DND-41 (cell line): ENCODE measurements at regions not wholly inside any gene's neighbourhood (a gene's known extent, or its start where the extent isn't known, plus 50 kb on each side); places are given as distances from the start of the nearest gene placed in this dataset.

Experiments
- ATAC-seq: fragments of 200-7000 bp; cut with Tn5 transposase; 3 replicates; pipeline ENCODE4 v1.9.1; 2021; ENCODE audit warnings: low read depth; ENCODE audit not compliant: insufficient read depth
- DNase-seq: peaks from one replicate; pipeline ENCODE4 v3.0.0-alpha.2; 2020
- H2AFZ ChIP-seq: 2 replicates; pipeline ENCODE4 v1.6.0; 2012; ENCODE audit warnings: low read depth, low read length
- H3K27ac ChIP-seq: 2 replicates; pipeline ENCODE4 v1.5.1; 2012; ENCODE audit warnings: low read length, inconsistent platforms
- H3K27me3 ChIP-seq: fragments of 200-600 bp; sonication (generic); 2 replicates; pipeline ENCODE4 v1.6.0; 2012; ENCODE audit warnings: low read length, mild to moderate bottlenecking, inconsistent platforms; ENCODE audit not compliant: insufficient read depth, poor library complexity
- H3K36me3 ChIP-seq: 2 replicates; pipeline ENCODE4 v1.5.1; 2012; ENCODE audit warnings: low read length, inconsistent platforms; ENCODE audit not compliant: insufficient read depth
- H3K4me1 ChIP-seq: 2 replicates; pipeline ENCODE4 v1.5.1; 2012; ENCODE audit warnings: mild to moderate bottlenecking, low read length; ENCODE audit not compliant: insufficient read depth
- H3K4me2 ChIP-seq: 2 replicates; pipeline ENCODE4 v1.6.0; 2012; ENCODE audit warnings: mild to moderate bottlenecking, moderate library complexity, low read length, inconsistent platforms; ENCODE audit not compliant: insufficient read depth
- H3K4me3 ChIP-seq, 2 experiments: fragments of 200-600 bp in 1 of 2; shearing (Covaris generic) in 1 of 2; 2 replicates each; pipeline ENCODE4 v1.5.1; 2012 to 2016; ENCODE audit warnings: inconsistent platforms in 2 of 2, low read length in 2 of 2, mild to moderate bottlenecking in 2 of 2, low read depth in 1 of 2, moderate library complexity in 1 of 2
- H3K79me2 ChIP-seq: 2 replicates; pipeline ENCODE4 v1.6.0; 2012; ENCODE audit warnings: low read length, inconsistent platforms; ENCODE audit not compliant: insufficient read depth
- H3K9ac ChIP-seq: 2 replicates; pipeline ENCODE4 v1.6.0; 2012; ENCODE audit warnings: low read depth, mild to moderate bottlenecking, inconsistent platforms, low read length, moderate library complexity
- H3K9me3 ChIP-seq: 2 replicates; pipeline ENCODE4 v1.5.1; 2012; ENCODE audit warnings: low read length, moderate library complexity, mild to moderate bottlenecking, inconsistent platforms; ENCODE audit not compliant: insufficient read depth, severe bottlenecking
- H4K20me1 ChIP-seq: 2 replicates; pipeline ENCODE4 v1.6.0; 2012; ENCODE audit warnings: low read length; ENCODE audit not compliant: insufficient read depth
- CTCF ChIP-seq: IDR thresholded peaks from 2 replicates; pipeline ENCODE4 v1.5.1; 2012; ENCODE audit warnings: borderline replicate concordance, low read length, moderate library complexity, mild to moderate bottlenecking; ENCODE audit not compliant: poor library complexity, severe bottlenecking; ENCODE audit errors: extremely low read depth
- EZH2 ChIP-seq: IDR thresholded peaks from 3 replicates; pipeline ENCODE4 v1.6.1; 2012; ENCODE audit warnings: borderline replicate concordance, low read depth, mild to moderate bottlenecking, moderate library complexity, low read length, inconsistent platforms; ENCODE audit not compliant: severe bottlenecking

GRCh38 chr3:43866529-43867353, 176.0 kb downstream of the ABHD5 start:
- Histone ChIP-seq H3K36me3 (no peaks in the 10 kb centered on the region), H3K27ac (no peak overlapping the region), H3K9me3 (no peaks in the 10 kb centered on the region), H2AFZ (no peak overlapping the region), H3K9ac (no peak overlapping the region), H3K4me3 (no peak overlapping the region), H3K4me1 (no peaks in the 10 kb centered on the region), H4K20me1 (no peaks in the 10 kb centered on the region), H3K4me2 (no peak overlapping the region), H3K79me2 (no peaks in the 10 kb centered on the region), H3K27me3 (peaks cover 34% of the 10 kb centered on the region)
- TF ChIP-seq CTCF = no peak
- TF ChIP-seq EZH2 = no peak
- DNase-seq (no peak), ATAC-seq (no peak)

- H3K27ac ChIP-seq = no peak overlapping the region
- no peaks in the 10 kb centered on the region for H3K79me2 ChIP-seq
- H4K20me1 ChIP-seq = no peaks in the 10 kb centered on the region
- H3K9ac ChIP-seq = no peak overlapping the region
- no peaks in the 10 kb centered on the region for H3K36me3 ChIP-seq
- H3K27me3 ChIP-seq = peaks cover 37% of the 10 kb centered on the region
- no peak overlapping the region for H3K4me2 ChIP-seq
- DNase-seq = no peak
- H3K4me1 ChIP-seq = no peaks in the 10 kb centered on the region
- H2AFZ ChIP-seq = no peak overlapping the region
- H3K4me3 ChIP-seq = no peak overlapping the region
- no peak for ATAC-seq
- no peak for TF ChIP-seq EZH2
- no peak for TF ChIP-seq CTCF
- no peaks in the 10 kb centered on the region for H3K9me3 ChIP-seq
These were observed 176.8 kb downstream of the ABHD5 start for GRCh38 chr3:43867436-43868072.

GRCh38 chr3:43869491-43869890, 178.8 kb downstream of the ABHD5 start:
- Histone ChIP-seq H3K4me1 (no peaks in the 10 kb centered on the region), H3K9me3 (no peaks in the 10 kb centered on the region), H3K27me3 (peaks cover 25% of the 10 kb centered on the region), H3K9ac (no peak overlapping the region), H3K79me2 (no peaks in the 10 kb centered on the region), H4K20me1 (no peaks in the 10 kb centered on the region), H3K27ac (no peak overlapping the region), H3K4me3 (no peak overlapping the region), H3K4me2 (no peak overlapping the region), H3K36me3 (no peaks in the 10 kb centered on the region), H2AFZ (no peak overlapping the region)
- ATAC-seq = no peak
- TF ChIP-seq EZH2 = no peak
- TF ChIP-seq CTCF = no peak
- no peak for DNase-seq
